ENCODE measurements at regions not wholly inside any gene's neighbourhood (a gene's known extent, or its start where the extent isn't known, plus 50 kb on each side); places are given as distances from the start of the nearest gene placed in this dataset.
"Not testable (repeated sequence)": the region's sequence is repeated elsewhere in the genome, so short reads cannot be mapped to it uniquely, and the experiment has no call there.

GRCh38 chr14:105604531-105605463, 78.4 kb downstream of the TMEM121 start:
- TF ChIP-seq EZH2 (IDR thresholded peaks at IDR 0.05; ENCODE audit: insufficient read depth, poor library complexity, severe bottlenecking); EZH2phosphoT487 (IDR thresholded peaks at IDR 0.05; ENCODE audit: insufficient read depth, low read depth): not testable (repeated sequence)
